Effector CD4-positive, alpha-beta T cell (primary cell): ENCODE measurements at regions not wholly inside any gene's neighbourhood (a gene's known extent, or its start where the extent isn't known, plus 50 kb on each side); places are given as distances from the start of the nearest gene placed in this dataset.

Source experiments
- DNase-seq: peaks from one replicate; pipeline ENCODE4 v3.0.0-alpha.2; 2020

GRCh38 chr14:85798856-85799255 lies 268.9 kb downstream of the FLRT2 start:
- no peak for DNase-seq

- DNase-seq = no peak
Measured at GRCh38 chr14:85793533-85793932, 263.6 kb downstream of the FLRT2 start.

- no peak for DNase-seq
Measured at GRCh38 chr14:85789506-85789905, 259.6 kb downstream of the FLRT2 start.

GRCh38 chr14:85788470-85789233 lies 258.7 kb downstream of the FLRT2 start:
- DNase-seq = no peak

- DNase-seq = no peak
Measured at GRCh38 chr14:85766295-85766694, 236.4 kb downstream of the FLRT2 start.

GRCh38 chr14:85764822-85765221 lies 234.9 kb downstream of the FLRT2 start:
- DNase-seq = no peak

GRCh38 chr14:85762526-85762925 lies 232.6 kb downstream of the FLRT2 start:
- no peak for DNase-seq

GRCh38 chr14:85752175-85752574 lies 222.2 kb downstream of the FLRT2 start:
- DNase-seq = no peak

- DNase-seq = no peak
Measured at GRCh38 chr14:85744573-85744972, 214.6 kb downstream of the FLRT2 start.

- DNase-seq = no peak
Measured at GRCh38 chr14:85732031-85732430, 202.1 kb downstream of the FLRT2 start.

- DNase-seq = no peak
Measured at GRCh38 chr14:85731186-85731585, 201.2 kb downstream of the FLRT2 start.

GRCh38 chr14:85728476-85729065 lies 198.6 kb downstream of the FLRT2 start:
- DNase-seq = no peak

GRCh38 chr14:85714069-85714468 lies 184.1 kb downstream of the FLRT2 start:
- DNase-seq = no peak

- DNase-seq = no peak
Measured at GRCh38 chr14:85711620-85712019, 181.7 kb downstream of the FLRT2 start.
